T-helper 9 cell (primary cell): ENCODE measurements at regions not wholly inside any gene's neighbourhood (a gene's known extent, or its start where the extent isn't known, plus 50 kb on each side); places are given as distances from the start of the nearest gene placed in this dataset.
"Not testable (repeated sequence)": the region's sequence is repeated elsewhere in the genome, so short reads cannot be mapped to it uniquely, and the experiment has no call there.

Source experiments
- DNase-seq: peaks from one replicate; pipeline ENCODE4 v3.0.0-alpha.2; 2020

DNA sequence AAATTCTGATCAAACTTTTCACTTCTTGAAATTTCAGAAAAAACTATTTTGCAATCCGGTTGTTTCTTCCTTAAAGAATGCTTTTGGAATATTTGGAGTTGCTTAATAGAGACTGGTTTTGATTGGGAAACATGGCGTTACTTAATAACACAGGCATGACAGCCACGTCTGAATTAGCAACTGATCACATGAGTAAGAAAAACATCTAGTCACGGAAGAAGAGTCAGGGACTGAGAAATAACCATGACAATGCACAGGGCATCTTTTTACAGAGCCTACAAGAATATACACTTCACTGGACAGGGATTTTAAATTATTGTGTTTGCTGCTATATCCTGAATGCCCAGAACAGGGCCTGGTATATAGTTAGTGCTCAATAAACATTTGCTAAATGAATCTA is 94.1 kb upstream of the NOTCH2NLA start:
- DNase-seq, result not testable (repeated sequence)

DNA sequence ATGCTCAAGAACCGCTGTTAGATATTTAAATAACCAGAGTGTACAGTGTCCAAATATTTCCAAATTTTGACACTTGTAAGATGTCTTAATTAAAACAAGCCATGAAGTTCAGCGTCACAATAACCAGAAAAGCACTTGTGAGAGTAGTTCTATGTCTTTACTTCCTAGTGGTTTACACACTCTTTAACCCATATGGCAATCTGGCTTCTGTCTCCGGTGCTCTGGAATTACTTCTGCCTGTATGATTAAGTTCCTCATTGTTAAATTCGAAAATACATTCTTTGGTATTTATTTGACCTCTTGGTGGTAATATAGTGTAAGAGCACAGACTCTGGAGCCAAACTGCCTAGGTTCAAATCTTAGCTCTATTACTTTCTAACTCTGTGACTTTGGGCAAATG is 89.9 kb upstream of the NOTCH2NLA start:
- not testable (repeated sequence) for DNase-seq

DNA sequence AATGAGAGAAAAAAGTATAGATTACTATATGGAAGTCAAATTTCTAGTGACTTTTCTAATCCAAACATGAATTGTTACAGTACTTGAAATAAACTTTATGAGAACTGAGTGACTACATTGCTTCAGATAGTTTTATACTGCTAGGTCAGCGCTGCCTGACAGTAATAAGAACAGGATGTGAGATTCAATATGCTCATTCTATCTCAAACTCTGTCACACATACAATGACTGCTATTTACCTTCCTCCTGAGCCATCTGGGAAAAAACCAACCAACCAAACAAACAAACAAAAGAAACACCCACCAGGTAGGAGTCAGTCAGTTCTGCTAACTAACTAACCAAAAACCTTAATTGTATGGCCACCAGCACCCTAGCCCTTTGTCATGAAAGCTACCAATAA is 89.0 kb upstream of the NOTCH2NLA start:
- DNase-seq, result not testable (repeated sequence)

DNA sequence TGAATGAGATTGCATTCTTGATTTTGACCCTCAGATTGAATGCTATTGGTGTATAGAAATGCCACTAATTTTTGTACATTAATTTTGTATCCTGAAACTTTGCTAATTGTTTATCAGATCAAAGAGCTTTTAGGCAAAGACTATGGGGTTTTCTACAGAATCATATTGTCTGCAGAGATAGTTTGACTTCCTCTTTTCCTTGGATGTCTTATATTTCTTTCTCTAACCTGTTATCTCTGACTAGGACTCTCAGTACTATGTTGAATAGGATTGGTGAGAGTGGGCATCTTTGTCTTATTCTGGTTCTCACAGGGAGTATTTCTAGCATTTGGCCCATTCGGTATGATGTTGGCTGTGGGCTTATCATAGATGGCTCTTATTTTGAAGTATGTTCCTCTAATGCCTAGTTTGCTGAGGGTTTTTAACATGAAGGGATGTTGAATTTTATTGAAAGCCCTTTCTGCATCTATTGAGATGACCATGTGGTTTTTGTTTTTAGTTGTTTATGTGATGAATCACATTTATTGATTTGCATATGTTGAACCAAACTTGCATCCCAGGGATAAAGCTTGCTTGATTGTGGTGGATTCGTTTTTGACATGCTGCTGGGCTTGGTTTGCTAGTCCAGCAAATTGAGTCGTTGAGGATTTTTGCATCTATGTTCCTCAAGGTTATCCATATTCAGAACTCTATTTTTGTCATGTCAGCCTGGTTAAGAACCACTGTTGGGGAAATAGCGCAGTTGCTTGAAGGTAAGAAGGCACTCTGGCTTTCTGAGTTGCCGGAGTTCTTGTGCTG is 85.8 kb upstream of the NOTCH2NLA start:
- DNase-seq, result not testable (repeated sequence)

DNA sequence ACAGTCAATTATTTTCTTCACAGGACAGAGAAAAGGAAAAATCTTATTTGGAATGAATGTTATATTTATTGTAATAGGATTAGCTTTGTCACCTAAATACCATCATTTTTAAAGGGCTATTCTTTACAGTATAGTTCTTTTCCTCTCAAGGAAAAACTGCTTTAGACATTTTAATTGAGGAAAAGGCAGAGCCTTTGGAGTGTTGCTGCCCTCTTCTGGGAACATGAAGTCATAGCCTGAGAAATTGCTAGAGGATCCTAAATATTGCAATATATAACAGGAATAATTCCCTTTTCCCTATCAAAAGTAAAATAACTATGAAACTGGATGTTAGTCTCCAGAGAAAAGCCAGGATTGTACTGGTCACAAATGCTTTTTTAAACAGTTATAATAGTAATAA is 81.8 kb upstream of the NOTCH2NLA start:
- not testable (repeated sequence) for DNase-seq

DNA sequence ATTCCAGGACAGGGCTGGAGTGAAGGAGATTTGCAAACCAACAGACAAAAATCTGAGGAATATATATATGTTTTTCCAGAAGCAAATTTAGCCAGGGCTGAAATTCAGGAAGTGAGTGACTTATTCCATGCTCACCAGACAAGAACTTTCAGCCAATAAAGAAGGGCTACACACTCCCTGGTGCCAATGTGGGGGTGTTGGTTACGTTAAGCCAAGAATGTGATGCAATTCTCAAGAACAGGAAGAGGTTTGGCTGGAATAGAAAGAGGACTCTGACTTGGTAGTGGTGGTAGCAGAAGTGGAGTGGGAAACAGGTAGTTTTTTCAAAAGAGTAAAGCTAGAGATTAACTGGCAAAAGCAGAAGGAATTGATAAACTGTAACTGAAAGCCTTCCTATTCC is 80.6 kb upstream of the NOTCH2NLA start:
- DNase-seq, result not testable (repeated sequence)

DNA sequence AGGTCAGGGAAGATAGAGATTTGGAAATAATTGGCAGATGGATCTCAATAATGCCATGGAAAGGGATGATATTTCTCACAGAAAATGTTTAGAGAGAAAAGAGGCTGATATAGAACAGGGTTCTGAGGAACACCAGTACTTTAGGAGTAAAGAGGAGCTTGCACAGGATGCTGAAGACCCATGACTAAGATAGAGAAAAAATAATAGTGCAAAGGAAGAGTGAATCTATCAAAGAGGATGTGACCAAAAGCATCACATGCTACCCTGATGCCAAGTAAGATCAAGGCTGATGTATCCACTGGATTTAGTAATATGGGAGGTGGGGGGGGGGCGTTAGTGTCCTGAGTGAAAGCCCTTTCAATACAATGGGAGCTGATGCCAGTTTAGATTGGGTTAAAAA is 80.1 kb upstream of the NOTCH2NLA start:
- DNase-seq, result not testable (repeated sequence)

DNA sequence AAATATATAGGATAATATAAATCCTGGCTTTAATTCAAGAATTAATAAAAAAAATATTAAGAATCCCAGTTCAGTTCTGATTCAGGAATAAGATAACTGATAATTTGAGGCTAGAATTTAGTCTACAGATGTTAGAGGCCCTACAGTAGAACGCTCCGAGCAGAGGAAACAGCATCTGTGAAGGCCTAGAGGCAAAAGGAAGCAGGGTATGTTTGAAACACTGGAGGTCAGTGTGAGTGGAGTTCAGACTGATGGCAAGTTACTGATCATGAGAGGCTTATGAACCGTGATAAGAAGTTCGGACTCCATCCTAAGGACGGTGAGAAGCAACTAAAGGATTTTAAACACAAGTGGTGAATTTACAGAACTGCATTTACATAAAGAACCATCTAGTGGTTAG is 79.3 kb upstream of the NOTCH2NLA start:
- DNase-seq, result not testable (repeated sequence)

DNA sequence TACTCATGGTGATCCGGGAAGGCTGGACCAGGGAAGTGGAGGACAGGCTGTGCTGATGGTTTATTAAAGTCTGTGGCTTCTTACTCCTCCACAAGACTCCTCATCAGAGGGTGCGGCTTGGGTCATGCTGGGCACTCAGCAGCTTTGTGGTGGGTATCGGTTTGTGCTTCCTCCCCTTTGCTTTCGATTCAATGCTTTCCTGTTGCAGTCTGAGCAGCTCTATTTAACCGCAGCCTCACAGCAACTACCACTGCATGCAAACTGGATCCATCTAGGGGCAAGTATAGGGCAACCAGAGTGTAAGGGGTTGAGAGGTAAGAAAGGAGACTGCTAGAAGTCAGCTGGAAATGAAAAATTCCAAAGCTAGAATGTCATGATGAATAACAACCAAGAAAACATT is 78.8 kb upstream of the NOTCH2NLA start:
- not testable (repeated sequence) for DNase-seq

DNA sequence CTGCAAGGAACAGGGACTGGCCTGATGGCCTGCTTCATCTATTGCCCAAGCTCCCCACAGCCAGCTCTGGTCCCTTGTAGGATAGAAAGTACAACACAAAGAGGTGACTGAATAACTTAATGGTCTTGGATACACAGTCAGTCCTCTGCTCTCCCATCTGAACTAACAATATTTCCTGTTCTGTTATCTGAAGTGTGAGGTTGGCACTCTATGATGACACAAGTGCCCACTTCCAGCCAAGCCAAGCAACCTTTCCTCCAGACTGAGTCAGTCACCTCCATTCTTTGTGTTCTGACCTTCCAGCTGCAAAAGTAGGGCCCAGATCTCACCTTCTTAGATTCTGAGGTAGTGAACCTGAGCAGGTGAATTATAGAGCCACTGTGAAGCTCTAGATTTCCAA is 77.8 kb upstream of the NOTCH2NLA start:
- DNase-seq, result not testable (repeated sequence)

DNA sequence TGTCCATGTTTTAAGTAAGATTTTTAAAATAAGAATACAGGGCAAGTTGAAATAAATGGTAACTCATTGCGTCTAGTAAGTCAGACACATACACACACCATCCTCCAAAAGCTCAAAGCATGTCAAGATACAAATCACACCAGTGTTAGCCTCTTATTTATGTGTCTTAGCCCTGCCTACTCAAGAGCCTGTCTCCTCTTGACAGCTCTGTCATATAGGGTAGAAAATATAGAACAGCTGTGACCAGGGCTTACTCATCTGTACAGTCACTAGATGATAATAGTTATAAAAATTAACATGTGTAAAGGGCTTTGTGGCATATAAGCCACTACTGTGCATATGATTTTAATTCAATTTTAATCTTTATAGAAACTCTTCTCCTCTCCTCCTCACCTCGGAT is 76.6 kb upstream of the NOTCH2NLA start:
- DNase-seq, result not testable (repeated sequence)

DNA sequence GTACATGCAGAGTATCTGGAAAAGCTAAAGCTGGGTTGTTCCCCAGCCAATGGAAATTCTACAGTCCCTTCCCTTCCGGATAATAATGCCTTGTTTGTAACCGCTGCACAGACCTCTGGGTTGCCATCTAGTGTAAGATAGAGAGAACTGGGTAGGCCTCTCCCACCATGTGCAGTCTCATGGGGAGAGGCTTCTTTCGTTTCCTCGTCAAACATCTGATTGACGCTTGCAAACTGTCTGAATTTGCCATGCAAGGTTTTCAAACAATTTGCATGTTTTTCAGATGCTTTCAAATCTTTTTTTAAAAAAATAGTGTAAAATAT is 69.7 kb upstream of the NOTCH2NLA start:
- DNase-seq, result not testable (repeated sequence)

DNA sequence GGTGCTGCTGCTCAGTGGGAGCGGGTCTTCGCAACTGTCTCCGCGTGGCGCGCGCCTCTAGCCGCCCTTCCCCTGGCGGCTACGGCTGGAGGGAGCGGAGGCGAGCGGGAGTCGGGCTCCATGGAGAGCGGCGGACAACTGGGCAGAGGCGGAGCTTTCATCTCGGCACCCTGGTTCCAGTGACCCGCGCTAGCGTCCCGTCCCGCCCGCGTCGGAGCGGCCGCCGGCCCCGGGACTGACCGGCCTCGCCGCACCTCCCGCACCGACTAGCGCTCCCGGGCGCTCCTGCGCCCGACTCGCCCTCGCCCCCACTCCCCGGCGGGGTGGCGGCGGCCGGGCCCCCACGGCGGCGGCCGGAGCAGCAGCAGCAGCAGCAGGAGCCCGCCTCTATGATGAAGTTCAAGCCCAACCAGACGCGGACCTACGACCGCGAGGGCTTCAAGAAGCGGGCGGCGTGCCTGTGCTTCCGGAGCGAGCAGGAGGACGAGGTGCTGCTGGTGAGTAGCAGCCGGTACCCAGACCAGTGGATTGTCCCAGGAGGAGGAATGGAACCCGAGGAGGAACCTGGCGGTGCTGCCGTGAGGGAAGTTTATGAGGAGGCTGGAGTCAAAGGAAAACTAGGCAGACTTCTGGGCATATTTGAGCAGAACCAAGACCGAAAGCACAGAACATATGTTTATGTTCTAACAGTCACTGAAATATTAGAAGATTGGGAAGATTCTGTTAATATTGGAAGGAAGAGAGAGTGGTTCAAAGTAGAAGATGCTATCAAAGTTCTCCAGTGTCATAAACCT is 69.2 kb upstream of the NOTCH2NLA start:
- DNase-seq, result not testable (repeated sequence)

DNA sequence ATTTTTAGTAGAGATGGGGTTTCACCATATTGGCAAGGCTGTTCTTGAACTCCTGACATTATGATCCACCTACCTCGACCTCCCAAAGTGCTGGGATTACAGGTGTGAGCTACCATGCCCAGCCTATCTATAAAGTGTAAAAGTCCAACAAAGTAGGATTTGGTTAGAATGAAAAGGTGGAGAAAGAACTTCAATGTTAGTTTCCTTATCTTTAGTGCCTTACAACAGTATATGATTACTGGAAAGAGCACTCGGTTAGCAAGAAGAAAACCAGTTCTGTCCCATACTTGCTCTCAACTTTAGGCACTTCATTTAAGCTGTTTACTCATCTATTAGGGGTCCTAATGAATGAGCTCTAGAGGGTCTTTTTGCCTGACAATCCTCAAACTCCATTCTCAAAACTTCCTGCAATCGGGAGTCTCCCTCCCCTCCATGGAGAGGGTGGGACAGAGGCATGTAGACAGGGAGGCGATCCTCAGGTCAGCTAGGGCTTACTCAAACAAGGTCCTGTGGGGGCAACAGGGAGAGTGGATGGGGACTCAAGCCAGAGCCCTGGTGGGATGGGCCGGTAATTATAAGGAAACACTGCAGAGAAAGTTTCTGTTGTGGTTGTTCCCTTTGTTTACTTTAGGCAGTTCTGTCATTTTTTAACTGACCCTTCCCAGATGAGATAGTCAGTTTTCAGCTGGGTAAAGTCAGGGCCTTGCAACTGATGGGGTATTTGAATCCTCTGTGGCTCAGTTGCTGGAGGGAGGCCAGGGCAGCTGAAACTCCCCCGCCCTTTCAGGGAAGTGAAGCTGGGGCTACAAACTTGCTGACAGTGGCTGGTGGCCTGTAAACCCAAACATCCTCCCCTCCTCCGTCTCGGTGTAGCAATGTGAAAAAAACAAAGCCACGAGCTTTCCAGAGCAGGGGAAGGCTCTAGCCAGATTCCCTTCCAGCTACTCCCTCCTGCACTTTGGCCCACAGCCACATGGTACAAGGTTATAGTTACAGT is 64.4 kb upstream of the NOTCH2NLA start:
- not testable (repeated sequence) for DNase-seq

DNA sequence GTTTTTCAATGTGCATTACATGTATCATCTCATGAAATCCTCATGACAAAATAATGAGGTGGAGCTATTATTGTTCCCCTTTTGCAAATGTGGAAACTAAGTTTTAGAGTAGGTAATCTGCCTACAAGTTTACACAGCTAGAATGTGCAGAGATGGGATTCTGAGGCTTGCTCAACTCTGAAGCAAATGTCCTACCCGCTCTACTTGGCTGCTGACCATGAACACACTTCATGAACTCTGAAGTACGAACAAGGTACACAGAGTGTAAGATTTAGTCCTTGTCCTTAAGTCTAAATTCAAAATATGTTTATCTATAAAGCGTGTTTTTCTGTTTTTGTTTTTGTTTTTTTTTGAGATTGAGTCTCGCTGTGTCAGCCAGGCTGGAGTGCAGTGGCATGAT is 63.6 kb upstream of the NOTCH2NLA start:
- DNase-seq, result not testable (repeated sequence)

DNA sequence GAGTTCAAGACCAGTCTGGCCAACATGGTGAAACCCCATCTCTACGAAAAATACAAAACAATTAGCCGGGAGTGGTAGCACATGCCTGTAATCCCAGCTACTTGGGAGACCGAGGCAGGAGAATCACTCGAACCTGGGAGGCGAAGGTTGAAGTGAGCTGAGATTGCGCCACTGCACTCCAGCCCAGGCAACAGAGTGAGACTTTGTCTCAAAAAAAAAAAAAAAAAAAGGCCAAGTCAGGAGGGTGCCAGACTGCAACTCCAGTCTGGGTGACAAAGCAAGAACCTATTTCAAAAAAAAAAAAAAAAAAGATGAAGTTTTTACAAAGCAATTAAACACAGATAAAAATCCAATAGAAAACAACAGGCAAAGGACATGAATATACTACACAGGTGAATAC is 59.1 kb upstream of the NOTCH2NLA start:
- not testable (repeated sequence) for DNase-seq

DNA sequence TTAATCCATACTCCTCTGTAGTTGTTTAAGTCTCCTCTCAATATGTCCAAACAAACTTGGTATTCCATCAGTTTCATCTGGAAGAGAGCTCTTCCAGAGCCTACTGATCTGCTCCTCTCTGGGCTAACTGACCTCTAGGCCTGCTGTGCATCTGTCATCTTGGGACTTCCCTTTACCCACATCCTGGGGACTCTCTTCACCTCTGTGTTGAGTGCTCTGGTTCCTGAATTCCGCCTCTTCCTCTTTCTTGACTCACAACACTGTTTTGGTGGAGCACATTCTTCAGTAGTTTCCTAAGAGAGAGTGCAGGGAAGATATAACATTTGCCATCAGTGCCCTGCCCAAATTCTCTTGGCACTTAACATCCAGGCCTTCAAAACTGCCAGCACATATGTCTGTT is 55.9 kb upstream of the NOTCH2NLA start:
- not testable (repeated sequence) for DNase-seq

DNA sequence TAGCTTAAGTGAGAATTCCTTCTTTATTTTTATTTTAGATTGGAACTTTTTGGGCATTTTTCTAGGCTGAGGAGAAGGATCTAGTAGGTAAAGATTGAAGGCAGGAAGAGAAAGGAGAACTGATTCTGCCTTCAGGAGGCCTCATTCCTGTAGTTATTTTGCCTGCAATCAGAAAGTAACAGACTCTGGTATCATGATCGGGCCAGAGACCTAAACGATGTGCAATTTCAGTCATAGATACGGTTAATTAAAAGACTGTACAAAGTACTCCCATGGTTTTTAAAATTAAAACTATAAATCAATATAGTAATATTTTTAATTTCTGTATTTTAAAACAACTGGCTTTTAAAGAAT is 54.7 kb upstream of the NOTCH2NLA start:
- DNase-seq, result not testable (repeated sequence)

DNA sequence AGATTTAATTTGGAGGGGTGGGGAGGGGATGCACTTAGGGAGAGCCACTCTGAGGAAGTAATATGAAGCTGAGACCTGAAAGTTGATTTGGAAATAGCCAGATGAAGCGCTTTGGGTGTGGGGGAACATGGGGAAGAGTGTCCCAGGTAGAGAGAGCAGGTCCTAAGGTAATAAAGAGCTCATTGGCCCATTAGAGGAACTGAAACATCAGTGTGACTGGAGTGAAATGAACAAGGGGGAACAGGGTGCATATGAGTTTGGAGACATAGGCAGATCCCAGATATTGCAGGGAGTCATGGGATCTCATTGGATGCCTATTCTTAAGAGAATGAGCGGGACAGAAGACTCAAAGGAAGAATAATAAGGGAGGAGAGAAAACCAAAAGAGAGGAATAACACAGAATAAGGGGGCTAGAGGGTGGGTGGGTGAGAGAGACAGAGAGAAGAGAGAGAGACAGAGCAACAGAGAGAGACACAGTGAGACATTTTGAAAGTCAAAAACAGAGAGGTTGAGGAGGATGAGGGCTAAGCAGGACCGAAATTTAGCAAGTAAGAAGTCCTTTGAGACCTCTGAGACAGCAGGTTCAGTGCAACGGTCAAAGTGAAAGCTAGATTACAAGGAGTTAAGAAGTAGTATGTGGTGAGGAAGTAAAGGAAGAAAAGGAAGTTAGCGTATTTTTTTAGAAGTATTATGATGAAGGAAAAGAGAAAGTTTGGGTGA is 54.1 kb upstream of the NOTCH2NLA start:
- DNase-seq, result not testable (repeated sequence)

DNA sequence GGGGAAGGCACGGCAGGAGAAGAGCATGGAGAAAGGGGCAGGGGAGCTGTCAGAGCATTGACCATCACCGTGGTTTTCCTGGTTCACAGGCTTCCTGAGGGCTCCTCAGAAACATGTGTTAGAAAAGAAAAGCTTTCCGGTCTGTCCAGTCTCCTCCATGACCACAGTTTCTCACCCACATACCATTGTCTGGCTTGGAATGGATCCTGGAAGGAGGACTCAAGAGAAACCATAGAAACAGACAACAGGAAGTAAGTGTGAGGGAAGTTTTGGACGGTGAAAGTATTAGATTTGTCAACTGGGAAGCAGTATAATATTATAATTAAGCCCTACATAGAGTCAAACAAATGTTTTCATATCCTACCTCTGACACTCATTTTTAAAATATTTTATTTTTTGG is 52.7 kb upstream of the NOTCH2NLA start:
- not testable (repeated sequence) for DNase-seq

DNA sequence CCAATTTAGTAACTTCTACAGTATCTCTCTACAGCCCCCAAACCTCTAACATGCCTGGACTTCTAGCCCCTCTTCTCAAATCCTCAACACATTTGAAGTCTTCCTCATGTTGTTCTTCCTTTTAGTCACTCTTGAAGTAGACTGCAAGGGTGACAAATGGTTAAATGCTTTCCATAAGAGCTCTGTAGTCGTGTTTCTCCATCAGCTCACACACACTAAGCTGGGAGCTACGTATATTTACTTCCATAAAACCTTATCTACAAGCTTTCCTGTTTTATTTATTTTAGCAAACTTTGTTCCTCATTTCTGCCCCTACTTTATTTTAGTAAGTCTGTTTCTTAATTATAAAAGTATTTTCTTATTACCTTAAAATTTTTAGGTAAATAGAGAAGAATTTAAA is 49.9 kb upstream of the NOTCH2NLA start:
- DNase-seq, result not testable (repeated sequence)
